HG02870 (cell line): ENCODE measurements at regions not wholly inside any gene's neighbourhood (a gene's known extent, or its start where the extent isn't known, plus 50 kb on each side); places are given as distances from the start of the nearest gene placed in this dataset.
A peak's percentile ranks its signal among the peaks of the same experiment; 100 is the strongest.

ENCODE experiments used
- ATAC-seq: cut with Tn5 transposase; IDR thresholded peaks from one replicate; pipeline ENCODE4 v1.9.1; 2021; ENCODE audit warnings: mild to moderate bottlenecking, moderate library complexity; ENCODE audit not compliant: unreplicated experiment

- ATAC-seq = no peak
Measured at GRCh38 chr11:41849250-41849649, 389.8 kb upstream of the LRRC4C start.

GRCh38 chr11:41851743-41852142, 392.3 kb upstream of the LRRC4C start:
- no peak for ATAC-seq

- no peak for ATAC-seq
Measured at GRCh38 chr11:41861838-41862237, 402.4 kb upstream of the LRRC4C start.

GRCh38 chr11:41866525-41866924, 407.1 kb upstream of the LRRC4C start:
- ATAC-seq = no peak

- no peak for ATAC-seq
Measured at GRCh38 chr11:41868606-41869005, 409.2 kb upstream of the LRRC4C start.

GRCh38 chr11:41872426-41872825, 413.0 kb upstream of the LRRC4C start:
- ATAC-seq = no peak

GRCh38 chr11:41872870-41873269, 413.4 kb upstream of the LRRC4C start:
- ATAC-seq = no peak

- no peak for ATAC-seq
Measured at GRCh38 chr11:41878095-41878494, 418.6 kb upstream of the LRRC4C start.

- ATAC-seq = no peak
Measured at GRCh38 chr11:41879214-41879613, 419.8 kb upstream of the LRRC4C start.

GRCh38 chr11:41895081-41895480, 435.6 kb upstream of the LRRC4C start:
- no peak for ATAC-seq

- ATAC-seq = no peak
Measured at GRCh38 chr11:41897991-41898390, 438.5 kb upstream of the LRRC4C start.

- ATAC-seq = no peak
Measured at GRCh38 chr11:41917900-41918299, 458.4 kb upstream of the LRRC4C start.

- ATAC-seq = peak; percentile 67
Measured at GRCh38 chr11:41920374-41920773, 460.9 kb upstream of the LRRC4C start.

GRCh38 chr11:41921746-41922390, 462.4 kb upstream of the LRRC4C start:
- ATAC-seq = no peak

GRCh38 chr11:41926339-41926738, 466.9 kb upstream of the LRRC4C start:
- ATAC-seq = no peak

- no peak for ATAC-seq
Measured at GRCh38 chr11:41935241-41935640, 475.8 kb upstream of the LRRC4C start.

- ATAC-seq = no peak
Measured at GRCh38 chr11:41935795-41936194, 476.3 kb upstream of the LRRC4C start.

- no peak for ATAC-seq
Measured at GRCh38 chr11:41943656-41944055, 484.2 kb upstream of the LRRC4C start.

GRCh38 chr11:41947392-41947791, 487.9 kb upstream of the LRRC4C start:
- no peak for ATAC-seq

GRCh38 chr11:41950470-41951143, 491.2 kb upstream of the LRRC4C start:
- ATAC-seq = no peak

- no peak for ATAC-seq
Measured at GRCh38 chr11:41954034-41954433, 494.6 kb upstream of the LRRC4C start.

- no peak for ATAC-seq
Measured at GRCh38 chr11:41955066-41955465, 495.6 kb upstream of the LRRC4C start.
